PFSK-1 (cell line): ENCODE measurements at regions not wholly inside any gene's neighbourhood (a gene's known extent, or its start where the extent isn't known, plus 50 kb on each side); places are given as distances from the start of the nearest gene placed in this dataset.

Experiments
- FOXP2 ChIP-seq: optimal IDR thresholded peaks from 2 replicates; pipeline ENCODE3; 2011; ENCODE audit warnings: borderline replicate concordance, control low read depth, inconsistent platforms; ENCODE audit not compliant: insufficient read depth; ENCODE audit errors: extremely low read length, extremely low read depth
- POLR2AphosphoS5 ChIP-seq: IDR thresholded peaks from 2 replicates; pipeline ENCODE4 v1.6.1; 2012; ENCODE audit warnings: low read depth, mild to moderate bottlenecking, control low read depth, low read length, moderate library complexity
- SIN3A ChIP-seq: IDR thresholded peaks from 2 replicates; pipeline ENCODE4 v1.6.1; 2012; ENCODE audit warnings: mild to moderate bottlenecking, low read length, moderate library complexity, borderline replicate concordance; ENCODE audit not compliant: insufficient read depth
- TAF1 ChIP-seq: IDR thresholded peaks from 2 replicates; pipeline ENCODE4 v1.6.1; 2012; ENCODE audit warnings: low read length, control low read depth, borderline replicate concordance; ENCODE audit not compliant: insufficient read depth
- TF ChIP-seq, protein P1 (sequence below), 2 experiments: IDR thresholded peaks; 2 replicates each; pipeline versions ENCODE4 v1.6.1 to v1.8.0; 2011 to 2012; ENCODE audit warnings: low read depth in 2 of 2, low read length in 2 of 2, control low read depth in 1 of 2, inconsistent platforms in 1 of 2, mild to moderate bottlenecking in 1 of 2, moderate library complexity in 1 of 2; ENCODE audit not compliant: insufficient read depth in 1 of 2

DNA sequence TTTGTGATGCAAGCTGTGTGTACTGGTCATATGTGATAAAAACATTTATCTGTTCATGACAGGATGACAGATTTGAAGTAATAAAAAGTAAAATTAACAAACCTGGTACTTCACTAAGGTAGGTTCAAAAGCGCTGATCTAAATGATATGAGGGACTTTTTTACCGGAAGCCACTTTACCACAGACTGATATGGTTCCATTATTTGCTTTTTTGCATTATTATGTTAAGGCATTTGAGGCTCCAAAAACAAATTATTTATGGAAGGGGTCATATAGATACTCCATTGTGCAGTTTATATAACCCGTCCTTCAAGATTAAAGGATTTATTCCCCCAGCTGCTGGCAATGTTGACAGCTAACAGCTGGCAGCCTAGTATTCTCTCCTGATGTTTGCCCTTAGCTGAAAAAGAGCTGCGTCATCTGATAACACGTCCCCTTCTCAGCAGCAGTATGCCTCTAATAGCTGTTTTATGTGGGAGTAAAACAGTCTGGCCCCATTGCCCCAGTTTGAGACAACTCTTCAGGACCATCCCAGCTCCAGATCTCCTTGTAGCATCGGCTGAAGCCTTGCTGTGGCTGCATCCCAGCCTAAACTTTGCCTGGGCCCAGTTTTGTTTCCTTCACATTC, 84.8 kb upstream of the XIRP2 start:
- TF ChIP-seq TAF1 (no peak), POLR2AphosphoS5 (no peak), SIN3A (no peak)
- TF ChIP-seq, protein P1, sequence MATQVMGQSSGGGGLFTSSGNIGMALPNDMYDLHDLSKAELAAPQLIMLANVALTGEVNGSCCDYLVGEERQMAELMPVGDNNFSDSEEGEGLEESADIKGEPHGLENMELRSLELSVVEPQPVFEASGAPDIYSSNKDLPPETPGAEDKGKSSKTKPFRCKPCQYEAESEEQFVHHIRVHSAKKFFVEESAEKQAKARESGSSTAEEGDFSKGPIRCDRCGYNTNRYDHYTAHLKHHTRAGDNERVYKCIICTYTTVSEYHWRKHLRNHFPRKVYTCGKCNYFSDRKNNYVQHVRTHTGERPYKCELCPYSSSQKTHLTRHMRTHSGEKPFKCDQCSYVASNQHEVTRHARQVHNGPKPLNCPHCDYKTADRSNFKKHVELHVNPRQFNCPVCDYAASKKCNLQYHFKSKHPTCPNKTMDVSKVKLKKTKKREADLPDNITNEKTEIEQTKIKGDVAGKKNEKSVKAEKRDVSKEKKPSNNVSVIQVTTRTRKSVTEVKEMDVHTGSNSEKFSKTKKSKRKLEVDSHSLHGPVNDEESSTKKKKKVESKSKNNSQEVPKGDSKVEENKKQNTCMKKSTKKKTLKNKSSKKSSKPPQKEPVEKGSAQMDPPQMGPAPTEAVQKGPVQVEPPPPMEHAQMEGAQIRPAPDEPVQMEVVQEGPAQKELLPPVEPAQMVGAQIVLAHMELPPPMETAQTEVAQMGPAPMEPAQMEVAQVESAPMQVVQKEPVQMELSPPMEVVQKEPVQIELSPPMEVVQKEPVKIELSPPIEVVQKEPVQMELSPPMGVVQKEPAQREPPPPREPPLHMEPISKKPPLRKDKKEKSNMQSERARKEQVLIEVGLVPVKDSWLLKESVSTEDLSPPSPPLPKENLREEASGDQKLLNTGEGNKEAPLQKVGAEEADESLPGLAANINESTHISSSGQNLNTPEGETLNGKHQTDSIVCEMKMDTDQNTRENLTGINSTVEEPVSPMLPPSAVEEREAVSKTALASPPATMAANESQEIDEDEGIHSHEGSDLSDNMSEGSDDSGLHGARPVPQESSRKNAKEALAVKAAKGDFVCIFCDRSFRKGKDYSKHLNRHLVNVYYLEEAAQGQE (IDR thresholded peaks at IDR 0.05; ENCODE audit: insufficient read depth in 1 of 2, low read depth in 2 of 2, low read length in 2 of 2): no peak

DNA sequence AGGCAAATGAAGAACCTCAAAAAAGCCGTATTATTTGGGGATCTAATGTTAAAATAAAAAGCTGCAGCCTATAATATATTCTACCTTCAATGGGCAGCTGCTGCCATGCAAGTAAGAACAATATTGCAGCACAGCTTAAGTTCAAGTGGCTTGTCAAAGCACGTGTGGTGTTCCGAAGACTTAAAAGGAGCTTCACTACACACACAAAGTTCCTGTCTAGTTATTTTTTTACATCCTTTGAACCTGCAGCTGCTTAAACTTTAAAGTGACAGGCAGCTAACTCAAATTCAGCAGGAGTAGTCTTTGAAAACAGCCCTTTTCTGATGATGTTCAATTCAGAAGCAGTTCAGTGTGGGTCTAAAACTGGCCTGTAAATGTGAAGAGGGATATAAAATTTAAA, 85.8 kb upstream of the XIRP2 start:
- no peak for TF ChIP-seq POLR2AphosphoS5
- TF ChIP-seq, protein P1 (IDR thresholded peaks at IDR 0.05; ENCODE audit: insufficient read depth in 1 of 2, low read depth in 2 of 2, low read length in 2 of 2): no peak
- TF ChIP-seq FOXP2: no peak
- no peak for TF ChIP-seq SIN3A
- no peak for TF ChIP-seq TAF1

DNA sequence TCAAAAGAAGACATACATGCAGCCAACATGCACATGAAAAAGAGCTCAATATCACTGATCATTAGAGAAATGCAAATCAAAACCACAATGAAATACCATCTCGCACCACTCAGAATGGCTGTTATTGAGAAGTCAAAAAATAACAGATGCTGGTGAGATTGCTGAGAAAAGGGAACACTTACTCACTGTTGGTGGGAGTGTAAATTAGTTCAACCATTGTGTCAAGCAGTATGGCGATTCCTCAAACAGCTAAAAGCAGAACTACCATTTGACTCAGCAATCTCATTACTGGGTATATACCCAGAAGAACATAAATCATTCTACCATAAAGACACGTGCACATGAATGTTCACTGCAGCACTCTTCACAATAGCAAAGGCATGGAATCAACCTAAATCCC, 95.5 kb upstream of the XIRP2 start:
- no peak for TF ChIP-seq TAF1
- TF ChIP-seq, protein P1 (IDR thresholded peaks at IDR 0.05; ENCODE audit: insufficient read depth in 1 of 2, low read depth in 2 of 2, low read length in 2 of 2): no peak
- no peak for TF ChIP-seq FOXP2
- no peak for TF ChIP-seq POLR2AphosphoS5
- no peak for TF ChIP-seq SIN3A

DNA sequence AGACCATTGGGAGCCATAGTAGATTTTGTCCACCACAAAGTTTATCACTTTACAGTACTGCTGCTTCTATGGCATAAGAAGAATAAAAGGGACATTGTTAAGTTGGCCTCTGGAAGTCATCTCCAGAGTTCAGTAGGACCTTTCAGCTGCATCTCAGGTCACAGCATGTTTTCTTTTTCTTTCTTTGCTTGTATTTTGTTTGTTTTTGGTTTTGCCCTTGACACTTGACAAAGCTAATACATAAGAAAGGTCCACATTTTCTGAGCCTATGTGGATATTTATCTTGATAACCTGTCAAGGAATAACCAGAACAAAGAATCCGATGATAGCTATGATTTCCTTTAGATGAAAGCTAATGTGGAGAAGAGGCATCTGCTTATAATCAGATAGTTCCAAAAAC, 101.6 kb upstream of the XIRP2 start:
- TF ChIP-seq SIN3A (no peak), FOXP2 (no peak), TAF1 (no peak), POLR2AphosphoS5 (no peak)
- TF ChIP-seq, protein P1 (IDR thresholded peaks at IDR 0.05; ENCODE audit: insufficient read depth in 1 of 2, low read depth in 2 of 2, low read length in 2 of 2): no peak
